CD1c-positive myeloid dendritic cell (primary cell): ENCODE measurements at regions not wholly inside any gene's neighbourhood (a gene's known extent, or its start where the extent isn't known, plus 50 kb on each side); places are given as distances from the start of the nearest gene placed in this dataset.
"Not testable (repeated sequence)": the region's sequence is repeated elsewhere in the genome, so short reads cannot be mapped to it uniquely, and the experiment has no call there.

Source experiments
- DNase-seq: peaks from one replicate; pipeline ENCODE4 v3.0.0-alpha.2; 2016; ENCODE audit errors: extremely low spot score

- no peak for DNase-seq
Observed at GRCh38 chr20:19834287-19834686, 76.2 kb downstream of the RIN2 start.

DNA sequence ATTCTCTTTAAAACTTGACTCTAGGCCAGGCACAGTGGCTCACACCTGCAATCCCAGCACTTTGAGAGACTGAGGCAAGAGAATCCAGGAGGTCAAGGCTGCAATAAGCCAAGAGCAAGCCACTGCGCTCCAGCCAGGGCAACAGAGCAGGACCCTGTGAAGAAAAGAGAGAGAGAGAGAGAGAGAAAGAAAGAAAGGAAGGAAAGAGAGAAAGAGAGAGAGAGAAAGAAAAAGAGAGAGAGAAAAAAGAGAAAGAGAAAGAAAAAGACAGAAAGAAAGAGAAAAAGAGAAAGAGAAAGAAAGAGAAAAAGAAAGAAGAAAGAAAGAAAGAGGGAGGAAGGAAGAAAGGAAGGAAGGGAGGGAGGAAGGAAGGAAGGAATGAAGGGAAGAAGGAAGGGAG is 76.7 kb downstream of the RIN2 start:
- DNase-seq: no peak

DNA sequence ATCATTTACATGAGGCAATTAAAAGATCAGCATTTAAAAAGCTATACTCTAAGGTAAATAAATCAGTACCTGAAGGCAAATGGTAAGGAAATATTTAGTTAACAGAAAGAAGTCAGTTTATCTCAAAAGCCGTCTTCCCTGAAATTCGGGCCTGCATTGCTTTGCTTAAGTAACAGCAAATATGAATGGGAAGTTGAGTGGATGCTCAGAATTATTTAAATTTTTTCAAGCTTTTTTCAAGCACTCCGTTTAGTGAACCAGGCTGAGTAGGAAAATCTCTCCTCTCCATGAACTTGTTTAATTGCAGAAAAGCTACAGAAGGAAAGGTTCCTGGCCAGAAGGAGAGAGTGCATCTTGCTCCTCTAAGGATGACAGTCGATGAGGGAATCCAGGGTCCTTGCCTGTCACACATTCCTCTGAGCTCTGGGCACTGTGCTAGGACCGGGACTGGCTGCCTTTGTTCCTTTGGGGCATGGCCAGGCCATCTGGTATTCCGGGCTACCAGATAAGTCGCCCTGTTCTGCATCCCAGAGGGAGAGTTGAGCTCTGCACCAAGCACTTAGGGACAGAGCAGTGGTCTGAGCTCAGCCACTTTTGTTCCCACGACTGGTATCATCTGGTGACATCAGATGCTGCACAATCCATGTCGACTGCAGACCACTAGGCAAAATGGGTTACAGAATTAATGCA is 77.6 kb downstream of the RIN2 start:
- no peak for DNase-seq

- no peak for DNase-seq
Observed at GRCh38 chr20:19838468-19838867, 80.4 kb downstream of the RIN2 start.

DNA sequence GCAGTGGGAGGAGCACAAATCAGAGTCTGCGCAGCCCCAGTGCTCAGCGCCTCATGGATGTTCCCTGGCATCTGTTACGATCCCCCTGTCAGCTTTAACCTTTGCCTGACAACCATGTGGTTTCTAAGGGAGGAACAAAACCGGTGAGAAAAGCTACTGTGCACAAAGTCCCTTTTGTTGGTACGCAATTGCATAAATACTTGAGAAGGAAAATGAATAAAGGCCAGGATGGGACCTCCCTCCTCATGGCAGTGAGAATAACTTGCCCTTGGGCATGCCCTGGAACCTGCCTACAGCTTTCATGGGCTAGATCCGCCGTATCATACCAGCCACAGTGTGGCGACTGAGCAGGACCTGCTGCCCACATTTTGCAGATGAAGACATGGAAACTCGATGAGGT is 81.0 kb downstream of the RIN2 start:
- no peak for DNase-seq

- DNase-seq: no peak
Observed at GRCh38 chr20:19840111-19840710, 82.2 kb downstream of the RIN2 start.

- DNase-seq: no peak
Observed at GRCh38 chr20:19841740-19842139, 83.7 kb downstream of the RIN2 start.

DNA sequence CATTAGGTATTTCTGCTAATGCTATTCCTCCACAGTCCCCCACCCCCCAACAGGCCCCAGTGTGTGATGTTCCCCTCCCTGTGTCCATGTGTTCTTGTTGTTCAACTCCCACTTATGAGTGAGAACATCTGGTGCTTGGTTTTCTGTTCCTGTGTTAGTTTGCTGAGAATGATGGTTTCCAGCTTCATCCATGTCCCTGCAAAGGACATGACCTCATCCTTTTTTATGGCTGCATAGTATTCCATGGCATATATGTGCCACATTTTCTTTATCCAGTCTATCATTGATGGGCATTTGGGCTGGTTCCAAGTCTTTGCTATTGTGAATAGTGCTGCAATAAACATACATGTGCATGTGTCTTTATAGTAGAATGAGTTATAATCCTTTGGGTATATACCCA is 86.8 kb downstream of the RIN2 start:
- DNase-seq: not testable (repeated sequence)

DNA sequence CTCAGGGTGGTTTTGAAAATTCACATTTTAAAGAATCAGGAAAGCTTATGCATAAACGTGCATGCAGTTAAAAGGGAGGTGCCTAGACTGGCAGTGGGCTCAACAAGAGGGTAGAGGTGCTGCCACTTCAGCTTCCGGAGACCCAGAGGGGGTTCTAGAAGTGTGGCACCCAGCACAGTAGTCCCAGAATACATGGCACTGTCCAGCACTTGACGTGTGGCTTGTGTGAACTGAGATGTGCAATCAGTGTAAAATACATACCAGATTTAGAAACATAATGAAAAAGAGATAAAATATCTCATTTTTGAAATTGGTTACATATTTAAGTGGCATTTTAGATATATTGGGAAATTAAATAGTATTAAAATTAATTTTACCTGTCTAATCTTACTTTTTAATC is 89.3 kb downstream of the RIN2 start:
- no peak for DNase-seq

- no peak for DNase-seq
Observed at GRCh38 chr20:19849341-19850197, 91.5 kb downstream of the RIN2 start.

- DNase-seq: no peak
Observed at GRCh38 chr20:19850198-19850533, 92.1 kb downstream of the RIN2 start.

GRCh38 chr20:19851861-19852260 is 93.8 kb downstream of the RIN2 start:
- DNase-seq: no peak

DNA sequence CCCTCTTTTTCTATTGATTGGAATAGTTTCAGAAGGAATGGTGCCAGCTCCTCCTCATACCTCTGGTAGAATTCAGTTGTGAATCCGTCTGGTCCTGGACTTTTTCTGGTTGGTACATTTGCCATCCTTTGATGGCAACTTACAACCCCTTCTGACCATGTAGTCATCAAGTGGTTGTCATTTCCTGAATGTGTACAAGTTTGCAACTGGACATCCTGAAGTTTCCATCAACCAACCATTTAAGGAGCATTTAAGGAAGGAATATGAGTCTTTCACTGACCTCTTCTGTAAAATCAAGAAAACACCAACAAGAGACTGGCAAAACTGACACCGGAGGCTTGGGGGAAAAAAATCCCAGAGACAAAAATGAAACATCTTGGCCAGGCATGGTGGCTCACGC is 97.4 kb downstream of the RIN2 start:
- no peak for DNase-seq

GRCh38 chr20:19858466-19859371 is 100.7 kb downstream of the RIN2 start:
- DNase-seq: no peak

DNA sequence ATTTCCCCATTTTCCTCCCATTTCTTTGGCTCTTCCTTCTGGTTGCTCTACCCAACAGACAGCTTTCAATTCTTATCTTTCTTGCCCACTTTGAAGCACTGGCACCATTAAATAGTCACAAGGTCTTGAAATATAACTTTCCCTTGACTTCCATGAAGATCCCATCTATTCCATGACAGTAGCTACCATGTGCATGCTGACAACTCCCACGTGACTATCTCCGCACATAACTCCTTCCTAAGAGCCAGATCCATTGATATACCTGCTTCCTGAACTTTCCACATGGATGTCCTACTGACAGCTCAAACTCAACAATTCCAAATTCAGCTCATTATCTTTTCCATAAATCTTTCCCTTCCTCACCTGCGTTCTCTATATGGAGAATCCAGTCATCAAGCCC is 101.4 kb downstream of the RIN2 start:
- DNase-seq: no peak

GRCh38 chr20:19860737-19861136 is 102.7 kb downstream of the RIN2 start:
- no peak for DNase-seq

DNA sequence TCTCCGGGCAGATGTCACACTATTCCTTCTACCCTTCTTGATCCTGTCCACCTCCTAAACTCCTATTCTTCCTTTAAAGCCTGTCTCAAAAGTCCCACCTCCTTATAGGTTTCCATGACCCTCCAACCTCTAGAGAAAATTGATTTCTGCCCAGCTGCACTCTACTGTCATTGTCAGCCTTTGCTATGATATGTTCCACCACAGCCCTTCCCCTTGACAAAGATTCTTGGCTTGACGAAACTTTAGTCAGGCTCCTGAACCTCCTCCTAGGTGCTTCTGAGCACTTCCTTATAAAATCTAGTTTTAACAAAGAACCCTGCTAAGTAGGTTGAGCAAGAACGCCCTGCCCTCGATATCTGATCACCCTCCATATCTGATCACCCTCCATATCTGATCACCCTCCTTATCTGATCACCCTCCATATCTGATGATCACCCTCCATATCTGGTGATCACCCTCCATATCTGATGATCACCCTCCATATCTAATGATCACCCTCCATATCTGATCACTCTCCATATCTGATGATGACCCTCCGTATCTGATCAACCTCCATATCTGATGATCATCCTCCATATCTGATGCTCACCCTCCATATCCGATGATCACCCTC is 103.2 kb downstream of the RIN2 start:
- DNase-seq: no peak

DNA sequence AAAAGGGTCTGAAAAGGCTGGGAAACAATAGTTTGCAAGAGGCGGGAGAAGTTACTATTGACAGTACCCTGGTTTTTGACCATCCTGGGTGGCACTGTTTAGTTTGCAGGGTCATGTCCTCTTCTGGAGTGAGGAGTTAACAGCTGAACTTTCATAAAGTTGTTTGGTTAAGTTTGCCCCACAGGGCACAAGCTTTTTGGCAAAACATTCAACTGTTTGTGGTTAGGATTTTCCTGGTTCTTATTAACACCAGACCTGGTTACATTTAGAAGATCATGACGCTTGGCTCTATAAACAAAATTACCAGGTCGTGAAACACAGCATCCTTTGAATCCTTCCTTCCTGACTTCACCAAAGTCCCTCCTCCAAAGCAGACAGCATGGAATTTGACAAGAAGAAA is 106.1 kb downstream of the RIN2 start:
- DNase-seq: no peak

GRCh38 chr20:19866070-19866469 is 108.0 kb downstream of the RIN2 start:
- no peak for DNase-seq

DNA sequence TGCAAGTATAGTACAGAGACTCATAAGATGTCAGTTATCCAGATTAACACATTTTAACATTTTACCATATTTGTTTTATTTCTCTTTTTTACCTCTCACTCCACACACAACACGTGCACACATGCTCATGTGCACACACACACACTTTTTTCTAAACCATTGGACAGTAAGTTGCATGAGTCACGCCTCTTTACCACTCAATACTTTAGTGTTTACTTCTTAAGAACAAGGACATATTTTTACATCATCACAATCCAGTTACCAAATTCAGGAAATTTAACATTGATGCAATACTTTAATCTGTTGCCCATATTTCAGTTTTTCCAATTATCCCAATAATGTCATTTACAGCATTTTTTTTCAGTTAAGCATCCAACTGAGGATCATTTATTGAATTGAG is 109.0 kb downstream of the RIN2 start:
- DNase-seq: peak; percentile 45

- peak; percentile 84 for DNase-seq
Observed at GRCh38 chr20:19867940-19868371, 109.9 kb downstream of the RIN2 start.

DNA sequence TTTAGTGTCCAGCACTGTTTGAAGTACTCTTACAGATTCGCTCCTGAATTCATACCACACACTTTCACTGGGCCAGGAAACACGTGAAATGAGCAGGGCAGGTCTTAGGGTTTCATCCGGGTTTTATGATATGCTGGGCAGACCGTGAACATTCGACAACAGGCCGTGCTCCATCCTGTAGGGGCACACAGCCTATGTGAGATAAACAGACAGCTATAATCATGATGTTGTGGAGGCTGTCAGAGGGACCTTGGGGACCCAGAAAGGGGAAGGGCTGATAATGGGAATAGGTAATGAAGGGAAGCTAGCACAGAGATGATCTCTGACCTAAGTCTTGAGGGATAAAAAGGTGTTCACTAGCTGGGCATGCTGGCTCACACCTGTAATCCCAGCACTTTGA is 110.4 kb downstream of the RIN2 start:
- no peak for DNase-seq
